Stimulated activated CD8-positive, alpha-beta memory T cell treated with anti-CD3 and anti-CD28 coated beads, Interleukin-4, amount 100 ng/mL, for 4 hours (primary cell): ENCODE measurements at regions not wholly inside any gene's neighbourhood (a gene's known extent, or its start where the extent isn't known, plus 50 kb on each side); places are given as distances from the start of the nearest gene placed in this dataset.

ENCODE experiments used
- DNase-seq, 2 donors: peaks; one replicate each; pipeline ENCODE4 v3.0.0-alpha.2; 2020; ENCODE audit warnings: low read depth in 2 of 2, low spot score in 1 of 2

DNA sequence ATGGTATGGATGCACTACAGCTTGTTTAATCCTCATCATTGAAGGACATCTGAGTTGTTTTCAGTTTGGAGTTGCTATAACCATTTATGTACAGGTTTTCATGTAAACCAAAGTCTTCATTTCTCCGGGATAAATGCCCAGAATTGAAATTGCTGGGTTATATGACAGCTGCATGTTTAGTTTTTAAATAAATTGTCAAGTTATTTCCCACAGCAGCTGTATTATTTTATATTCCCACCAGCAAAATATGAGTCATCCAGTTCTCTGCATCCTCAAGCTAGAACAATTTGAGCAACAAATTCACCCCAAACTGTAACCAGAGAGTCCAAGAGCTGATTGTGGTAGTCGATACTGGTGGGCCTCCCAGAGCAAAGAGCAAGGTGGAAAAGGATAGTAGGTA is 125.6 kb upstream of the PRNP start:
- no peak for DNase-seq

DNA sequence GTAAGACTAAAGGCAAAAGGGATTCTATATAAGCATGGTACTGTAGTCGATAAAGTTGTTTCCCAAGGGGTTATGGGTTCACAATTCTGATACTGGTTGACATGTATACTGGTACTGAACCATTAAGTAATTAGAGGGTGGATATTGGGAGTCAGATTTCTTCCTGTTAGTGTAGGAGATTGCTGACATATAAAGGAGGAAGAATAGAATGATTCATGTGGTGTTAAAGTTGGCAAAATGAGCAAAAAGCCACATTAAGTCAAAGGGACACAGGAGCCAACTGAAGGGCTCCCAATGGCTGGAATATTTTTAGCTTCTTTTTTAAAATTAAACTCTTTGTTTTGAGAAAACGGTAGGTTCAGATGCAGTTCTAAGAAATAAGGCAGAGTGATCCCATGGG is 126.3 kb upstream of the PRNP start:
- no peak for DNase-seq

DNA sequence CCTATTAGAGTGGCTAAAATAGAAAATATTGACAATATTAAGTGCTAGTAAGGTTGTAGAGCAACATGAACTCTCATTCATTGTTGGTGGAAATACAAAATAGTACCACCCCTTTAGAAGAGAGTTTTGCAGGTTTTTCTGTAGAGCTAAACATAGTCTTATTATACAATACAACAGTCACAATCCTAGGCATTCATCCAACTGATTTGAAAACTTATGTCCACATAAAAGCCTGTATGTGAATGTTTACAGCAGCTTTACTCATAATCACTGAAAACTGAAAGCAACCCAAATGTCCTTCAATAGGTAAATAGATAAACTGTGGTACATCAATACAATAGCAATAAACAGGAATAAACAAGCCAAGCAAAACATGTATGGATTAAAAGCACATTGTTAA is 127.2 kb upstream of the PRNP start:
- no peak for DNase-seq

DNA sequence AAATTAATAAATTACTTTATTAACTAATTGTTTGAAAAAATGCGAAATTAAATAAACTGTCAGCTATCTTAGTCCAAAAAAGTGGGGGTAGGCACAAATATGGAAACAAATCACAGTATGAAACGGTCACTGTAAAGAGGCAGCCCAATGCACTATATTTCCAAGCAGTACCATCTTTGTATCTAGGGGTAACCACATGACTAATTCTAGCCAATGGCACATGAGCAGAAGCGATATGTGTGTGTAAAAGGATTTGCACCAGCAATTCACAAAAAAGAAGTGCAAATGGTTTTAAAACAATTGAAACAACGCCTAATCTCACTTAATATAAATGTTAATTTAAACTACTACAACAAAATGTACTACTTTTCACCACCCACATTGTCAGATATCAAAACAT is 129.5 kb upstream of the PRNP start:
- DNase-seq: no peak

DNA sequence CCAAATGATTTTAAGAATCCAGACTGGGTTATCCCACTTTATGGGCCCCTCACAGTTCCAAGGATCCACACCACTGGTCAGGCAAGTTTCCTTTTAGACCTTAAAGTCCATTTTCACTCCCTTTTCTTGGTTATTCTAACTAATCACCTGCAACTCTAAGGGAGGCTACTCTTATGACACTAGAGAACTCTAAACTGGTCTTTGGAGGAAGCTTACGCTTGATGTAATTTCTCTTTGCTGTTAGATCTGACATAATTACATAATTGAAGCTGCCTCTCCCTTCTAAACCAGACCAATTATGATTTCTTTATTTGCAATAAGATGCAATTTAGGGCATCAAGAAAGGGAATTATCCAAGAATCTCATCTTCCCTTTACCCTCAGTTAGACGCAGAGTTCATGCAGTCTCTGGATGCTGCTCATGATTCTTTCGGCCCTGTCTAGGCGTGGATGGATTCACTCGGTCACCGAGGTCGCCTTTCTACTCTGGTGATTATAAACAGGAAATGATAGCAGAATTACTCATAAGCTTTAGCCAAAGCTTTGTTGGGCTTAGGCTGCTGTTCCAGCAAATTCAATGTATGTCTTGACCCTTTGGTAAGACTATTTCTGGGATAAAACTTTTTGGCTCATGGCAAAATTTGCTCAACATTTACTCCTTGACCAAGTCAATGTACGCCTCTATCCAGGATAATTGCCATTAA is 130.9 kb upstream of the PRNP start:
- no peak for DNase-seq

DNA sequence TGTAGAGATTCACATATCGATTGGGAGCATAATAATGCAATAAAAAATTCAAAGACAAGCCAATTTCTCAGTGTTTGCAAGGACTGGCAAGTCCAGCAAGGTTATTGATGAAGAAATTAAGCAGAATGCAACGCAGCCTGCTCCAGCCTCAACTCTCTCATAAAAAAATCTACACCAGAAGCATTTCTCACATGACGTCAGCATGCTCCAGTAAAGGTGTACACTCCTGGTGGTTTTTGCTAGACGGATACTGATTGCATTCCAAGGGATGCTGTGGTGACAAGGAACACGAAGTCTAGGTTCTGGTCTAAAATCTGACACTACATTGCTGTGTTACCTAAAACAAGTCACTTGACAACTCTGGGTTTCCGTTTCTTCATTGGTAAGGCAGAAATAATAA is 131.9 kb upstream of the PRNP start:
- no peak for DNase-seq

DNA sequence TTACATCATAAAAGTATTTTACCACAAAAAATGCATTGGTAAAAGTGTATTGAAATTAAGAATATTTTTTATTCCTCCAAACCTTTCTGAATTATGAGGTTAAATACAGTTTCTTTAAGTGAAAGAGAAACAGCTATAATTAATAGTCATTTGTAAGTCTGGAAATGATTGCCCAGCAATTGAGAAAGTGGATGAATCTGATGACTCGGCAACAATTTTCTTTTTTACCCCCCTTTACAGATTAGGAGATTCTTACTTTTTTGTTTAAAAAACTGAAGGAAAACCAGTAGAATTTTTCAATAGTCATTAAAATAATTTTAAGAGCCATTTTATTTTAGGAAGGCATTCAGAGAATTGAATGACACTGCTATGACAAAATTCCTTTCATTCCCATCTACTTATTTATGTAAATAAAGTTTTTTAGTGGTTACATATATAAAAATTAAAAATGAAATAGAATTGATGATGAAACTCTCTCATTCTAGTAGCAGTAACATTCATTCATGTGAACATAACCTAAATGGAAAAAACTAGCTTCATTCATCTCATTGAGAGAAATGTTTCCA is 134.1 kb upstream of the PRNP start:
- no peak for DNase-seq

DNA sequence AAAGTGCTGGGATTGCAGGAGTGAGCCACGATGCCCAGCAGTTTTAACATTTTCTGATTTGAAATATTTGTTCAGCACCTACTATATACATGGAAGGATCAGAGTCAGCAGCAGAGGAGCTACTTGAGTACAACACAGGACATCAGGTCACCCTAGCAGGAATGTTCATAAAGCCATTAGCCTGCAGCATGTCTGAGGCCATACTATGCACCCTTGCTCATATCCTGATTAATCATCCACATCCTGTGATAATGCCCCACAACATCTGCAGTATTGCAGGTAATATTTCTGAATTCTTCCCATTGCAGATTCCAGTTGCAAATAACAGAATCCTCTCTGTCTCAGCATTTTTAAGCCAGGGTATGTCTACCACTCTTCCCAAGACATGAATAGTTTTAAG is 135.5 kb upstream of the PRNP start:
- no peak for DNase-seq

DNA sequence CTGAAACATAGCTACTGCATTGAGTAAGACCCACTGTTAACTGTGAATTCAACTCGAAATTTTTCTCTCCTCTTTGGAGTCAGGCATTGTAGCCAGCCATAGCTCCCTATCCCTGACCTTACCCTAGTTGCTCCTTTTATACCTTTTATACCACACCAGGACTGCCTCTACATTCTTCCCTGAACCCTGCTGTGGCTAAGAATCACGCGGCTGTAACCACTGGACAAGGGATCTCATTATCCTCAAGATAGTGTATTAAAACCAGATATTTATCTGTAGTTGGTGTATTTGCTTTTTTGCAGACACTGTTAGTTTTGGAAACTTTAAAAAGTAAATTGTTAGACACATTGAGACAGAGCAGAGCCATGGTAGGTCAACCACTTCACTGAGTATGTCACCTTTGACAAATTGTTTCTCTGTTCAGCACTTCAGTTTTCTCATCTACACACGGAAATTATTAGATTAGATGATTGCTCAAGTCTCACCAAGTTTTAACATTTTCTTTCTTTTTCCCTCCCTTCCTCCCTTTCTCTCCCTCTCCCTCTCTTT is 136.5 kb upstream of the PRNP start:
- DNase-seq: no peak

DNA sequence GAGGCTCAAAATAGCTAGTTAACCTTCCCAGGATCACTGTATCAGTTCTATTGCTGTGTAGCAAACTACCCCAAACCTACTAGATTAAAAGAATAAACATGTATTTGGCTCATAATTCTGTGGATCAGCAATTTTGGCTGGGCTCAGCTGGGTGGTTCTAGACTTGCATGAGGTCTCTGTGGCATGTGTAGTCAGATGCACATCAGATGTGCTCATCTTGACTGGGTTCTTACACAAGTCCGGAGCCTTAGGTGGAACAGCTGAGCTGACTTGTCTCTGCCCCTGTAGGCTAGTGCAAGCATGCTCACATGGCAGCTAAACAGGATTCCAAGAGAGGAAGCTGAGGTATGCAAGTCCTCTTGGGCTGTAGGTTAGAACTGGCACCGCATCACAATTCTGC is 137.7 kb upstream of the PRNP start:
- DNase-seq: no peak

DNA sequence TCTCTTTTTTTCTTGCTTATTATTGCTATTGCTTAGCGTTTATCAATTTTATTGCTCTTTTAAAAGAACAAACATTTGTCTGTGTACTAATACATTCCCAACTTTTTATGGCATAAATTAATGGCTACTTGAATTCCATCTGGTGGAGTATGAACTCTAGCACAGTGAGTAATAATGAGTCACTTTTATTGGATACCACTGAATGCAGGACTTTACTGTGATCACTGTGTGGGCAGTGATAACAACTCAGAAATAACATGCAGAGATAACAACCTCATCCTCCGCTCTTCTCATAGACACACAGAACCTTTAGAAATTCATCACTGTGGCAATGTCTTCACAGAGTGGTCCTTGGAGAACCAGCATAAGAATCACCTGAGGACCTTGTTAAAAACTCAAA is 139.5 kb upstream of the PRNP start:
- DNase-seq: no peak

DNA sequence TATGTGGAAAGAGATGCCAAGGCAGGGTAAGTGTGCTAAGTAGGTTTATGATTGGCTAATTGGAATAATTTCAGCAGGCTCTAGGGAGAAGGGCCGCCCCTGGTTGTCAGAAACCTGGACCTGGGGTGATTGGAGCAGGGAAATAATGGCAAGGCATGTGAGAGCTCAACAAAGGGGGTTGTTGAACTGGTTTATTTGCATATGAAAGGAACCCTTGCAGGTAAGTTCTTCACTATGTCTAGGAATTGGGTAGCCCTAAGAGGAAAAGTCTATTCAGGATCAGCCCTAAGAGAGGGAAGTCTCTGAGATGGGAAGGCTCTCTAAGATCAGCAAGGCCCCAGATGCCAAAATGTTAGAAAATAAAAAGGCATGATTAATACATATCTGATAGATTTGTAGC is 139.9 kb upstream of the PRNP start:
- no peak for DNase-seq

DNA sequence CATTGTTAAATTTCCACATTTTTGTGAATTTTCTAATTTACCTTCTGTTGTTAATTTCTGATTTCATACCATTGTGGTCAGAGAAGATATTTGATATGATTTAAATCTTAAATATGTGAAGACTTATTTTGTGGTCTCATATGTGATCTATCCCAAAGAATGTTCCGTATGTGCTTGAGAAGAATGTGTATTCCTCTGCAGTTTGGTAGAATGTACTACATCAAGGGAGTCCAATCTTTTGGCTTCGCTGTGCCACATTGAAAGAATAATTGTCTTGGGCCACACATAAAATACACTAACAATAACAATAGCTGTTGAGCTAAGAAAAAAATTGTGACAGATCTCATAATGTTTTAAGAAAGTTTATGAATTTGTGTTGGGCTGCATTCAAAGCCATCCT is 140.7 kb upstream of the PRNP start:
- no peak for DNase-seq

DNA sequence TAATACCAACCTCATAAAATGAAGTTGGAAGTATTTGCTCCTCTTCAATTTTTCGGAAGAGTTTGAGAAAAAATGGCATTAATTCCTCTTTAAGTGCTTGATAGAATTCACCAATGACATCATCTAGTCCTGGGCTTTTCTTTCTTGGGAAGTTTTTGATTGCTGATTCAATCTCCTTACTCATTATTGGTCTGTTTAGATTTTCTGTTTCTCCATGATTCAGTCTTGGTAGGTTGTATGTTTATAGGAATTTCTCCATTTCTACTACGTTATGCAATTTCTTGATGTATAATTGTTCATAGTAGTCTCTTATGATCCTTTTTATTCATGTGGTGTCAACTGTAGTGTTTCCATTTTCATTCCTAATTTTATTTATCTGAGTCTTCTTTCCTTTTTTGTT is 141.5 kb upstream of the PRNP start:
- no peak for DNase-seq

DNA sequence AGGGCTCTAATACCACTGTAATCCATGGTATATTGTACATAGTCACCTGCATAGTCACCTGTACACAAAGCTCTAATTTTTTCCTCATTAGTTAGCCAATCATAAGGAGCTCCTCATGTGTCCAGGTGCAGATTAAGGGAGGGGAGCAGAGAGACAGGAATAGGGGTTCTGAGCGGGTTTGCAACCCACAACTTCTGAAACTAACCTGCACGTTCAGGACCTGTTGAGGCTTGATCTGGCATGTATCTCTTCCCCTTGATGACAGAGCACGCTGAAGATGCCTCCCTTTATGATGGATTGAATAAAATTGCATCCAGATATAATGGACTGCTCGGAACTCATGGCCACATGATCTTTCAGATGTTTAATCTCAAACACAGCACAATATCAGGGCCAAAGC is 144.0 kb upstream of the PRNP start:
- no peak for DNase-seq

DNA sequence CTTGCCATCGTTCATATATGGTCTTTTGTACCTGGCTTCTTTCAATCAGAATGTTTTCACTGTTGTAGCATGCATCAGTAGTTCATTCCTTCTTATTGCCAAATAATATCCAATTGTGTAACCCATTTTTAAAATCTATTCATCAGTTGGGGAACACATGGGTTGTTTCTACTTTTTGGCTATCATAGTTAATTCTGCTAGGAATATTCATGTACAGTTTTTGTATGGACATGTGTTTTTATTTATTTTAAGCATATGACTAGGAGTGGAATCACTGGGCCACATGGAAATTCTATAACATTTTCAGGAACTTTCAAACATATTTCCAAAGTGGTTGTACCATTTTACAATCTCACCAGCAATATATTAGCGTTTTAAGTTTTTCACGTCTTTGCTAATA is 151.9 kb upstream of the PRNP start:
- DNase-seq: no peak

DNA sequence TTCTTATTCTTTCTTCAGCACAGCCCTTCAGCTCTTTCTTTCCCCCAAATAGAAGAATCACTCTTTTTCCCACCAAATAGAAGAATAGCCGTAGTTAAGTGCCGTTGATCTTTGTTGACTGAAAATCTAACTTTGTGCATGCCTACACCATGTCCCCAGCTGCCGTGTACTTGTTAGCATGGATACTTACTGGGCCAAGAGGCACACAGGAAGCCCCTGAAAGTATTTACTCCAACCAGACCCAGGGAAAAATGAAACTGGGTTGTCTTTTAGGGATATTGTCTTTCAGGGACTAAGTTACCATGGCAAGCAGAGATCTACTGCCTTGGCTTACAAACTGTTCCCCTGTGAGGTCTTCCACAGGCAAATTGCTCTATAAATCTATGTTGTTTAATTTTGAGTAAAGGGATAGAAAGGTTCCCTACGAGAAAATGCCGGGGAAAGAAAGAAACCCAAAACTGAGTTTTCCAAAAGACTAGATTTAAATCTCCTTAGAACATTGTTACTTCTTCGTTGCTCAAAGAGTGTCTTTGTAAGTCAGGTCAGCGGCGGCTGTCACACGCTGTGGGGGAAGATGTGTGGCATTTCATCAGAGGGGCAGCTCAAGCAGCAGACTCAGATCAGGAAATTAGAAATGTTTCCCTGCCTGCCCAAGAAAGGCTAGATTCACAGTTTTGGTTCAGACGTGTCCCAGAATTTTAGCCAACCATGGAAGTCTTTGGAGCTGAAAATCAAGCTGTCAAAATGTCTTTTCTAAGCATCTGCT is 152.7 kb upstream of the PRNP start:
- no peak for DNase-seq

DNA sequence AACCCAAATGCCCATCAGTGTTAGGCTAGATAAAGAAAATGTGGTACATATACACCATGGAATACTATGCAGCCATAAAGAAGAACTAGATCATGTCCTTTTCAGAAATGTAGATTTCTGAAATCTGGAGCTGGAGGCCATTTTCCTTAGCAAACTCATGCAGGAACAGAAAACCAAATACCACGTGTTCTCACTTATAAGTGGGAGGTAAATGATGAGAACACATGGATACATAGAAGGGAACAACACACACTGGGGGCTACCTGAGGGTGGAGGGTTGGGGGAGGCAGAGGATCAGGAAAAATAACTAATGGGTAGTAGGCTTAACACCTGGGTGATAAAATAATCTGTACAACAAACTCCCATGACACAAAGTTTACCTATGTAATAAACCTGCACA is 153.5 kb upstream of the PRNP start:
- DNase-seq: no peak

DNA sequence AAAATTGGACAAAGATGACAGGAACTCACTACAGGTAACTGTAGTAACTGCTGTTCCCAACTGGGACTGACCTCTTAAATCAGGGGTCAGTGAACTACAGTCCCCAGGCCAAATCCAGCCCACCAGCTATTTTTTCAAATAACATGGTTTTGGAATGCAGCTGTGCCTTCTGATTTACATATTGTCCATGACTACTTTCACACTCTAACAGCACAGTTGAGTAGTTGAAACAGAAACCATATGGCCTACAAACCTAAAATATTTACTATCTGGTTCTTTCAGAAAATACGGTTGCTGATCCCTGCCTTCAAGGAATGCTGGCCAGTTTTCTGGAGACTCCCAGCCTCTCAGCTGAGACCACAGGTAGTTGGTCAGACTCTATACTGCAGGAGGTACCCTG is 161.5 kb upstream of the PRNP start:
- no peak for DNase-seq

DNA sequence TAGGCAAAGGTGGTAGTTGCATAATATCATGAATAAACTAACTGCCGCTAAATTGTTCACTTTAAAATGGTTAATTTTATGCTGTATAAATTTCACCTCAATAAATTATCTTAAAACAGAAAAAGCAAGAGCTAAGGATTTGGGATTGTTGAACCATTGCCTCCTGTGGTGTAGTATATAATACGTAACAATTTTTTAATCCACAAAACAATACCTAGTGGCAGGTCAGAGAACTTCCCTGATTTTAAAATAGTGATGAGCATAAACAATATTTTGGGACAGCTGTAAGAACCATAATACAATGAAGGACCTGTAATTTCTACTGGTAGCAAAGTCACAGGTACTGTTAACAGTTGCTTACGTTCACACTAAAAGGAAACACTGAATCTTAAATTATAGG is 161.9 kb upstream of the PRNP start:
- DNase-seq: no peak

DNA sequence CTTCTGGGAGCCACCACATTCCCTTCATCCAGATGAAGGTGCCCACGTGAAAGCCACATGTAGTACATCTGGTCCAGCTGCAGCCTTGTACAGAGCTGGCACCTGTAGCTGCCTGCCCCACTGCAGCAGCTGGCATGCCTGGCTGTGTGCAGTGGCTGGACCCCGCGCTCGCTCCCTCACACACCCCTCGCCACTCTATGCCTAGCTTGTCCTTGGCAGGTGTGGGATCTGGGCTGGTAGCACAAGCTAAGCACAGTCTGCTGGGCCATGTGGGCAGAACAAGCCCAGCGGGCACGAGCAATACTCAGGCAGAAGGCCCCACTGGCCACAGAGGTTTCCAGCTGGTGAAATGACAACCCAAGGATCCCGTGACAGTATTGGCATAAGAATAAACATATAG is 163.9 kb upstream of the PRNP start:
- DNase-seq: no peak

DNA sequence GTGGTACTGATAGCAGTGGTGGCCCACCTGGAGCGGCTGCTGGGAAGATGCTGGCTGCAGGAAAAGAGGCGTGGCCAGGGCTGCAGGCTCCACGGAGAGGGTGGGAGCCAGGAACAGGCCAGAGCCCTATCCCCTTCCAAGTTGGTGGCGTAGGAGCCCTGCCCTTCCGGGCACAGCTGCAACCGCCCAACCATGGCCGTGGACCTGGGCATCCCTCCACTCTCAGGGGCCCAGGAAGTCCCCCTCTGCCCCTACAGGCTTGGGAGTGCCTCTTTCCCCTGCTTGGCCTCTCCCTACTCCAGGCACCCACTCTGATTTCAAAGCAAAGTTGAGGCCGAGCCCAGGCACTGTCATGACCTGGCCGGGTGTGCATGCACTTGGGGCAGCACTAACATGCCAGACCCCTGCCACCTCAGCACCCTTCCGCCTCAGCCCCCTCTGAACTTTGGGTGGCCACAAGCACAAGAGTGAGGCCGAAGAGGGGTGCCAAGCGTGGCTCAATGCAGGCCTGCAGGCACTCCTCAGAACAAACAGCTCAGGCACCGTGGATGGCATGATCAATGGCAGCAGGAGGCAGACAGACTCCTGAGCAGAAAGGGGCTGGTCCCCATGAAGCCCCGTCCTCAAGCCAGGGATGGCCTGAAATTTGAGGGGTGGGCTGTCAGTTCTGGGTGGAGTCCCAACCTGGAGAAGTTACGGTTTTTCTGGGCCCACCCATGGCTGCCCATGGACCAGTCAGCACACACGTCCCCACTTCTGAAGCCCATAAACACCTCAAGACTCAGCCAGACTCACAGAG is 164.9 kb upstream of the PRNP start:
- no peak for DNase-seq
